ENCODE measurements at regions not wholly inside any gene's neighbourhood (a gene's known extent, or its start where the extent isn't known, plus 50 kb on each side); places are given as distances from the start of the nearest gene placed in this dataset.

- TF ChIP-seq CTCF (IDR thresholded peaks at IDR 0.05; ENCODE audit: insufficient read depth, low read length, poor library complexity, severe bottlenecking), result no peak
- TF ChIP-seq EZH2phosphoT487 (conservative IDR thresholded peaks at IDR 0.05; ENCODE audit: low read length), result no peak
Measured at GRCh38 chr20:6974838-6975237, 207.4 kb downstream of the BMP2 start.
